GM18520 (cell line): ENCODE measurements at regions not wholly inside any gene's neighbourhood (a gene's known extent, or its start where the extent isn't known, plus 50 kb on each side); places are given as distances from the start of the nearest gene placed in this dataset.

Experiments used
- ATAC-seq: cut with Tn5 transposase; IDR thresholded peaks from one replicate; pipeline ENCODE4 v1.9.1; 2021; ENCODE audit not compliant: unreplicated experiment

DNA sequence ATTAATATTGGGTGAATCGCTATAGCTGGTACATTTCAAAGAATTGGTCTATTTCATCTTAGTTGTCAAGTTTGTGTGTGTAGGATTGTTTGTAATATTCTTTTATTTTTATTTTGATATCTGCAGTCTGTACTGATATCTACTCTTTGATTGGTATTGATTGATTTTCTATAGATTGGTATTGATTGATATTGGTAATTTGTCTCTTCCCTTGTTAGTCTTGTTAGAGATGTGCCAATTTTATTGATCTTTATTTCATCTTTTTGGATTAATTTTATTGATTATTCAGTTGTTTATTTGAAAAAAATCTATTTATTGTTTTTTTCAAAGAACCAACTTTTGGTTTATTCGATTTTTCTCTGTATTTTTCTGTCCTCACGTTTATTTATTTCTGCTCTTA lies 61.4 kb downstream of the TM2D3 start:
- no peak for ATAC-seq

DNA sequence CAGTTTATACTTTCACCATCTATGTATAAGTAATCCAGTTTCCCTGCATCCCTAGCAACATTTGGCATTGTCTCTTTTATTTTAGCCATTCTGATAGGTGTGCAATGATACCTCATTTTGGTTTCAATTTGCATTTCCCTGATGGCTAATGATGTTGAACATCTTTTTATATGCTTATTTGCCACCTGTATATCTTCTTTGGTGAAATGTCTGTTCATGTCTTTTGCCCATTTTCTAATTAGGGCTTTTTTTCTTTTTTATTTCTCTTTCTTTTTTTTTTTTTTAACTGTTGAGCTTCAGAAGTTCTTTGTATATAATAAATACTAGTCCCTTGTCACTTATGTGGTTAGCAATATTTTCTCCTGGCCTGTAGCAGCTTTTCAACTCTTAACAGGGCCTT lies 68.9 kb downstream of the TM2D3 start:
- no peak for ATAC-seq

DNA sequence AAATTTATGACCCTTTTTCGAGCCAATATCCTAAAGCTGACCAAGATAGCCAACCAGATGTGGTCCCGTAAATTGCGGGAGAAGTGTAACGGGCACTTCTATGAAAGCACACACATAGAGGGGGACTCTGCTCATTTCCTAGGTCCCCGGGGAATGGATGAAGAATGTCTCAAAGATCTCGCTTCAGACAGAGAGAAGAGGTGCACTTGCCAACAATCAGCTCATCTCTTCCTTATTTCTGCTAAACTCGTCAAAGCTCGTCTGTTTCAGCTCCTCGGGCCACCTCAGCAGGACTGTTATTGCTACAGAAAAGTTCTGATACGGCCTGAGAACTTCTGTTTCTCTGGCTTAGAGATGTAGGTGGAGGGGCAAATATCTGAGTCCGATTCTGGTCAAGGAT lies 71.8 kb downstream of the TM2D3 start:
- ATAC-seq, result no peak

DNA sequence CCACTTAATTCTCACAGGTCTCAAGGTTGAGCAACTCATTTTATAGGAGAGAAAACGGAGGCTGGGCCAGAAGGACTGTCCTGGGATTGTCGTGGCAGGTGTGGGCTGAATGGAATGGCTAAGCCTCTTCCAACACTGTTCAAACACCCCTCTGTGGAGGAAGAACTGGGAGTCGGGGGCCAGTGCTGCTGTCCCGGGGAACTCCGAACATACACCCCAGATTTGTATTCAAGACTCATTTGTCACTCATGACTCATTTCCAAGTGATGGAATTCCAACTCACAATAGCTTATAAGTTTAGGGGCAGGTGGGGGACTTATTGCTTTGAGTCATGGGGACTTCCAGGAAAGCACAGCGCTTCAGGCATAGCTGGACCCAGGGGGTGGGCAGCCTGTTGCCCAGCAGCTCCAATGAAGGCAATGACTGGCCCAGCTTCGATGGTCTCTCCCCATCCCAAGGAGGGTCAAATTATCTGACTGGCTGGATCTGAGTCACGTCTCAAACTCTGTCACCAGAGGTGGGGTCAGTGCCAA lies 72.5 kb downstream of the TM2D3 start:
- ATAC-seq, result no peak

- ATAC-seq, result peak; percentile 40
Observed at GRCh38 chr15:101578443-101578894, 73.7 kb downstream of the TM2D3 start.

DNA sequence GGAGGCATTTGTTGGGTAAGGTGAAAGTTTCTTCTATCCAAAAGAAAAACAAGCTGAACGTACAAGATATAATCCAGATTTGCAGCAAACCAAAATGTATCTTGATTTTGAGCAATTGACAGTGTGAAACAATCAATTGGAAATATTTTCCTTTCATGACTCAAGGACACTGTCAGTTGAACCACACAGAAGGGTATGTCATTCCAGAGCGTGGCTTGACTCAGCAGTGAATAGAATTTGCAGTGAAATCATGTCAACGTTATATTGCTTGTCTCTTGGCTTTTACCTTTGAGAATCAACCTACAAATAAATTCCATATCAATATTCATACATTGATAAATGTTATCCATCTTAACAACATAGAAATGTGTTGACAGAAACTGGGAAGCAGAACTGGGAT lies 78.2 kb downstream of the TM2D3 start:
- ATAC-seq, result no peak

DNA sequence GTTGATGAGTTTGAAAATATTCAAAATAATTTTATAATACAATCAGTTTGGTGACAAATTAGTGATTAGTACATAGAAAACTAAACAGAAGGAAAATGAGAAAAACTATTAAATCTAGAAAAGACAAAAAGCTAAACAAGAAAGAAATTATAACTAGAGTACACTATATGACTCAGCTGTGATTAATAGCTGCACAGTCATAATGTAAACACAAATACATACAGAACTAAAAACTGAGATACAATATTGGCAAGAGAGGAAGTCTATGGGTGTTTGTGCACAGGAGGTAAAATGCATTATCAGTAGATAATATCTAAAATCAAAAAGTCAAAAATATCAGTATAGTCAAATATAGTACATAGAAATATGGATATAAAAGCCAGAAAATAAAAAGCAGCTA lies 80.7 kb upstream of the PCSK6 start:
- ATAC-seq, result no peak

- ATAC-seq, result no peak
Observed at GRCh38 chr15:101568821-101569555, 79.5 kb upstream of the PCSK6 start.

DNA sequence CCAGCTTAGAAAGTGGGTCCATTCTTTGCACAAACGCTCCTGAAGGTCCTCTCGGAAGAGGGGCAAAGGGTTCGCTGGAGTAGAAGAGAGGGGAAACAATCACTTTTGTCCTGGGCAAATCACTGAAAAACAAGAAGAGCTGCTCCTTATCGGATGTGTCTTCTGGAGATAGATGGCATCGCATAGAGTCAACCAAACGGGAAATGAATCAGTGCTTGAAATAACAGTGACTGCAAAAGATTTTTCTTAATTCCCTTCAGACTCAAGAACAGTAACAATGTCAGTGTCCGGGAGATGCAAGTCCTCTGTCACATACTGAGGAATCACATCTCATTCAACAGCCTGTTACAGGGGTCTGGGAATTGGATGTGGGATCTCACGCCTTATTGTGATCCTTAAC lies 78.8 kb upstream of the PCSK6 start:
- no peak for ATAC-seq

DNA sequence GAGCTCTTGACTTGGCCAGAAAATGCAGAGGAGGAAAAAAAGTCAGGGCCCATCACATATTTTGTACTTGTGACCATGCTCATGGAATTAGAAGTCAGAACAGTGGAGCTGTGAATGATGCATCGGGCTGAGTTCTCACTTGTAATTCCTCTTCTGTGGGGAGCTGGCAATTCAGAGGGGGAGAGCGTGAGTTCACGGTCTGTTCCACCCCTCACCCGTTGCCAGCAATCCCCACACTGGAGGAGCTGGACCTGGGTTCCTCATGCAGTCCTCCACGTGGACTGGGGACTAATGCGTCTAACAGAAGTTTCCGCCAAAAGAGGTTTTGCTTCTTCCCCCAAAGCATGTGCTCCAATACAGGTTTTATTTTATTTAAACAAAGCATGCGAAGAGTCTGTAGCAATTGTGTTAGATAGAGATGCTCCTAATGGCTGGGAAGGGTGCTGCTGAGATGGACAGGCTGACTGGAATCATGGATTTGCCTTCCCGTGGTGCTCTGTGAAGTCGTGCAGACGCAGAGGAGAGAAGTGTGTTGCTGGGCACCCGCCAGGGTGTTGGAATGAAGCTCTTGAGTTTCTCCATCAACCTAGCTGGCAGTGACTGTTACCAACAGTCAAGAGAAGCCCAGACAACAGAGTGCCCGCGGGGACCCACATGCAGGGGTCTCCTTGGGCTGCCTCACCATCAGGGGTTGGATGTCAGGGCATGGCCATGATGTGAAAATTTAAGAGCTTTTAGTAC lies 77.4 kb upstream of the PCSK6 start:
- ATAC-seq, result no peak

- ATAC-seq, result no peak
Observed at GRCh38 chr15:101565377-101565776, 75.9 kb upstream of the PCSK6 start.

GRCh38 chr15:101563176-101563796 lies 73.8 kb upstream of the PCSK6 start:
- no peak for ATAC-seq

GRCh38 chr15:101562428-101563059 lies 73.0 kb upstream of the PCSK6 start:
- no peak for ATAC-seq

DNA sequence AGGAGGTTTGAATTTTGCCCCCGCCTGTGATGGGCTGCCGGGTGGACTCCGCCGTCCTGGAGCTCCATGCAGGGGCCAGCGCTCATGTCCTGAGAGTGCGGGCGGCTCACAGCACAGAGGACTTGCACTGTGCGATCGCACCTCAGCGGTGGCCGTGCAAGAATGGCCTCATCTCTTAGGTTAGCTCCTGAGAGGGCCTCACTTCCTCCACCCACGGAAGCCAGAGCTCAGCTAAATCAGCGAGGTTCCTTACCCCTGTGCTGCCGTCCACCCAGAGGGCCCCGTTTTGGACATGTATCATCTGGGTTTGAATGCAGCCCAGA lies 72.0 kb upstream of the PCSK6 start:
- no peak for ATAC-seq

DNA sequence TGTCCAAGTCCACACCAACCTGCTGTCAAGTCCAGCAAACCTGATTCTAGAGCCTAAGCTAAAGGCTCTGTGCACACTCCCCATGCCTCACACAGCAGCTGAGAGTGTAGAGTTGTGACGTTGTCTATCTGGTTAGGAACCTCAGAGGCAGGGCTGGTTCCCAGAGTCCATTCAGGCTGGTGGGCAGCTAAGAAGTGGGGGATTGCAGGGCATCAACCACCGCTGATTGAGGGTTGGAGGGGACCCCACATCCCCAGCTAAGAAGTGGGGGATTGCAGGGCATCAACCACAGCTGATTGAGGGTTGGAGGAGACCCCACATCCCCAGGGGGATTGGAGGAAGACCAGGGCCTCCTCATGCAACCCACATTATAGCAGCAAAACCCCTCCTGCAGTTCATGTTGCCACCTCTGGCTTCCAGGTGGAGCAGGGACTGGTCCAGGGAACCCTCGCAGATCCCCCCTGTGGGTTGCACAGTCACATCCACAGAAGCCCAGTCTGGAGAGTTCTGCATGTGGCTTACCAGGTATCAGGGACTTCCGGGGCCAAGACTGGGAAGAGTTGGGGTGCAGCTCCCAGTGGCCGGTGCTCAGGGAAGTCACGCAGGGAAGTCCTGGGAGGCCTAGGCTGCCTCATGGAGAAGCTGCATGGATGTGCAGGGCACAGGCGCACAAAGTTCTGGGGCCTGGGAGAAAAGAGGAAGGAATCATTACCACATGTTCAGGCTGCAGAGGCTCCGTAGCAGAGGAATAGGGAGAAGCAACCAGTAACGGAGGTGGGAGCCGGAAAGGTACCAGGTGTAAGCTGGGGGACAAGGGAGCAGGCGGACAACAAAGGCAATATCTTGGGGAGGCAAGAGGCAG lies 71.4 kb upstream of the PCSK6 start:
- no peak for ATAC-seq

DNA sequence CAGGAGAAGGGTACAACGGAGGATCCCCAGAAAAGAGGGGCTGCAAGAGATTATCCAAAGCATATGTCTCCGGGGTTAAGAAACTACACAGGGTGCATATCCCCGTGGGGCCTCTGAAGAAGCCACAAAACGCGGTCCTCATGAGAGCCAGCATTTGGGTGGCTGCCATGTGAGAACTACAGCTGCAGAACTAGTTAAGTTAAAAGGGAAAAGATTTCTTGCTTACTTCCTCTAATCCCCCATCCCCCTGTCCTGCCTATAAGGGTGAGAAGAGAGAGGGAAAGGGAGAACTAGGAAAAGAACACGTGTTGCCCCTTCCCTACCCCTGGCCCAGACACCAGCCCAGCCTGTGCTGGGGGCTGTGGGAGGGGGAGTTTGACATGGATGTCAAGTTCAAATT lies 70.4 kb upstream of the PCSK6 start:
- no peak for ATAC-seq

GRCh38 chr15:101558221-101558941 lies 68.9 kb upstream of the PCSK6 start:
- ATAC-seq, result no peak

DNA sequence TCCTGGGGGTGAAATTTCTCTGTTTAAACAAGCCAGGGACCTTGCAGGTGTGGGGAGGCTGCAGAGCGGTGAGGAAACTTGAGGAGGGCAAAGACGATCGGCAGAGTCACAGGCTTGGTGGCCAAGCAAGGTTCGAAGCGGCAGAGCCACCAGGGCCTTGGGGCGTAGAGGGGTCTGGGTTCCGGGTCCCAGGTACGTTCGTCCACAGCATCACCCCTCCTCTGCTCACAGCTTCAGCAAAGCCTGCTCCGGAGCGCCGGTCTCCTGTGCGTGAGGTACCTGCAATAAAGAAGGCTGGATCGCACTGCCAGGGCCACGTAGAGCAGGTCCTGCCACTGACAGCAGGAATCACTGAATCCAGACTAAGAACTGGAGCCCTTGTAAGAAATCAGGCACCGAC lies 66.8 kb upstream of the PCSK6 start:
- no peak for ATAC-seq

- ATAC-seq, result no peak
Observed at GRCh38 chr15:101554115-101554915, 64.8 kb upstream of the PCSK6 start.
